Activated naive CD4-positive, alpha-beta T cell treated with anti-CD3 and anti-CD28 coated beads, Interleukin-2, amount 10 ng/mL, durations not matched to agents 7 days and 5 days (primary cell): ENCODE measurements at regions not wholly inside any gene's neighbourhood (a gene's known extent, or its start where the extent isn't known, plus 50 kb on each side); places are given as distances from the start of the nearest gene placed in this dataset.
"Not testable (repeated sequence)": the region's sequence is repeated elsewhere in the genome, so short reads cannot be mapped to it uniquely, and the experiment has no call there.

Experiments
- CTCF ChIA-PET: fragments of 350-600 bp; sonication (Branson Sonifier 250); formaldehyde crosslinking; loops from one replicate; lab custom pipeline; 2021; ENCODE audit warnings: antibody characterized with exemption; lab: Charles Lee
- DNase-seq: peaks from one replicate; pipeline ENCODE4 v3.0.0-alpha.2; 2020
- H3K27ac Mint-ChIP-seq: one replicate; pipeline ENCODE4 v1.8.0; 2021; ENCODE audit warnings: mild to moderate bottlenecking, moderate library complexity, mixed read lengths
- H3K27me3 Mint-ChIP-seq: one replicate; pipeline ENCODE4 v1.8.0; 2021; ENCODE audit warnings: mild to moderate bottlenecking, mixed read lengths
- H3K36me3 Mint-ChIP-seq: one replicate; pipeline ENCODE4 v1.8.0; 2021; ENCODE audit warnings: mixed read lengths
- H3K4me1 Mint-ChIP-seq: one replicate; pipeline ENCODE4 v1.8.0; 2021; ENCODE audit warnings: mixed read lengths
- H3K4me3 Mint-ChIP-seq: one replicate; pipeline ENCODE4 v1.8.0; 2021; ENCODE audit warnings: mild to moderate bottlenecking, moderate library complexity, mixed read lengths
- H3K9me3 Mint-ChIP-seq: one replicate; pipeline ENCODE4 v1.8.0; 2021; ENCODE audit warnings: mixed read lengths

GRCh38 chr12:22797701-22798100, 172.7 kb downstream of the ETNK1 start:
- no peaks in the 10 kb centered on the region for H3K4me1 Mint-ChIP-seq
- CTCF ChIA-PET = no interaction called here
- H3K36me3 Mint-ChIP-seq = no peaks in the 10 kb centered on the region
- H3K4me3 Mint-ChIP-seq = no peak overlapping the region
- H3K27me3 Mint-ChIP-seq = no peaks in the 10 kb centered on the region
- DNase-seq = no peak
- no peak overlapping the region for H3K27ac Mint-ChIP-seq
- no peaks in the 10 kb centered on the region for H3K9me3 Mint-ChIP-seq

- no peak for DNase-seq
- no peak overlapping the region for H3K4me3 Mint-ChIP-seq
- H3K4me1 Mint-ChIP-seq = no peaks in the 10 kb centered on the region
- CTCF ChIA-PET = no interaction called here
- no peaks in the 10 kb centered on the region for H3K9me3 Mint-ChIP-seq
- H3K36me3 Mint-ChIP-seq = no peaks in the 10 kb centered on the region
- H3K27ac Mint-ChIP-seq = no peak overlapping the region
- no peaks in the 10 kb centered on the region for H3K27me3 Mint-ChIP-seq
Measured at GRCh38 chr12:22798116-22798515, 173.1 kb downstream of the ETNK1 start.

GRCh38 chr12:22799503-22799902, 174.5 kb downstream of the ETNK1 start:
- H3K4me3 Mint-ChIP-seq = no peak overlapping the region
- no peaks in the 10 kb centered on the region for H3K4me1 Mint-ChIP-seq
- H3K27ac Mint-ChIP-seq = no peak overlapping the region
- CTCF ChIA-PET = no interaction called here
- no peaks in the 10 kb centered on the region for H3K9me3 Mint-ChIP-seq
- H3K36me3 Mint-ChIP-seq = no peaks in the 10 kb centered on the region
- no peaks in the 10 kb centered on the region for H3K27me3 Mint-ChIP-seq
- no peak for DNase-seq

GRCh38 chr12:22800332-22800731, 175.4 kb downstream of the ETNK1 start:
- DNase-seq = no peak
- Mint-ChIP-seq H3K9me3 (no peaks in the 10 kb centered on the region), H3K27me3 (no peaks in the 10 kb centered on the region), H3K36me3 (no peaks in the 10 kb centered on the region), H3K27ac (no peak overlapping the region), H3K4me1 (no peaks in the 10 kb centered on the region), H3K4me3 (no peak overlapping the region)
- CTCF ChIA-PET = no interaction called here

- Mint-ChIP-seq H3K4me3 (no peak overlapping the region), H3K27ac (no peak overlapping the region), H3K27me3 (peaks cover 6% of the 10 kb centered on the region), H3K4me1 (no peaks in the 10 kb centered on the region), H3K36me3 (no peaks in the 10 kb centered on the region), H3K9me3 (no peaks in the 10 kb centered on the region)
- CTCF ChIA-PET = no interaction called here
- no peak for DNase-seq
Measured at GRCh38 chr12:22802883-22803630, 178.1 kb downstream of the ETNK1 start.

- Mint-ChIP-seq H3K4me3 (no peak overlapping the region), H3K36me3 (no peaks in the 10 kb centered on the region), H3K27me3 (peaks cover 6% of the 10 kb centered on the region), H3K9me3 (no peaks in the 10 kb centered on the region), H3K27ac (no peak overlapping the region), H3K4me1 (no peaks in the 10 kb centered on the region)
- DNase-seq = no peak
- CTCF ChIA-PET = no interaction called here
Measured at GRCh38 chr12:22803725-22804124, 178.8 kb downstream of the ETNK1 start.

GRCh38 chr12:22808860-22809259, 183.9 kb downstream of the ETNK1 start:
- CTCF ChIA-PET = no interaction called here
- Mint-ChIP-seq H3K27me3 (peaks cover 9% of the 10 kb centered on the region), H3K4me1 (no peaks in the 10 kb centered on the region), H3K27ac (no peak overlapping the region), H3K4me3 (no peak overlapping the region), H3K36me3 (no peaks in the 10 kb centered on the region), H3K9me3 (no peaks in the 10 kb centered on the region)
- DNase-seq = no peak

GRCh38 chr12:22810036-22810435, 185.1 kb downstream of the ETNK1 start:
- CTCF ChIA-PET = no interaction called here
- no peak overlapping the region for H3K4me3 Mint-ChIP-seq
- no peak overlapping the region for H3K27ac Mint-ChIP-seq
- H3K9me3 Mint-ChIP-seq = no peaks in the 10 kb centered on the region
- peaks cover 9% of the 10 kb centered on the region for H3K27me3 Mint-ChIP-seq
- no peak for DNase-seq
- H3K36me3 Mint-ChIP-seq = no peaks in the 10 kb centered on the region
- H3K4me1 Mint-ChIP-seq = no peaks in the 10 kb centered on the region

- H3K27ac Mint-ChIP-seq = no peak overlapping the region
Measured at GRCh38 chr12:22812531-22812930, 187.6 kb downstream of the ETNK1 start.

GRCh38 chr12:22821985-22822384, 197.0 kb downstream of the ETNK1 start:
- Mint-ChIP-seq H3K27ac (no peak overlapping the region), H3K27me3 (no peaks in the 10 kb centered on the region), H3K36me3 (no peaks in the 10 kb centered on the region), H3K4me3 (no peak overlapping the region), H3K4me1 (no peaks in the 10 kb centered on the region), H3K9me3 (no peaks in the 10 kb centered on the region)
- CTCF ChIA-PET = no interaction called here
- DNase-seq = no peak

More at GRCh38 chr12:22812531-22812930, 187.6 kb downstream of the ETNK1 start:
- CTCF ChIA-PET = no interaction called here
- no peaks in the 10 kb centered on the region for H3K4me1 Mint-ChIP-seq
- peaks cover 8% of the 10 kb centered on the region for H3K27me3 Mint-ChIP-seq
- no peak overlapping the region for H3K4me3 Mint-ChIP-seq
- no peaks in the 10 kb centered on the region for H3K9me3 Mint-ChIP-seq
- no peak for DNase-seq
- H3K36me3 Mint-ChIP-seq = no peaks in the 10 kb centered on the region

GRCh38 chr12:22826026-22826425, 201.1 kb downstream of the ETNK1 start:
- H3K4me1 Mint-ChIP-seq = no peaks in the 10 kb centered on the region
- no peak overlapping the region for H3K27ac Mint-ChIP-seq
- no peaks in the 10 kb centered on the region for H3K27me3 Mint-ChIP-seq
- H3K36me3 Mint-ChIP-seq = no peaks in the 10 kb centered on the region
- H3K4me3 Mint-ChIP-seq = no peak overlapping the region
- CTCF ChIA-PET = no interaction called here
- no peak for DNase-seq
- peaks cover 6% of the 10 kb centered on the region for H3K9me3 Mint-ChIP-seq

- H3K9me3 Mint-ChIP-seq, H3K27ac Mint-ChIP-seq, H3K4me1 Mint-ChIP-seq, DNase-seq, H3K27me3 Mint-ChIP-seq, H3K36me3 Mint-ChIP-seq, H3K4me3 Mint-ChIP-seq, CTCF ChIA-PET: not testable (repeated sequence)
Measured at GRCh38 chr12:22826446-22826981, 201.5 kb downstream of the ETNK1 start.

GRCh38 chr12:22828066-22828465, 203.1 kb downstream of the ETNK1 start:
- Mint-ChIP-seq H3K27me3 (no peaks in the 10 kb centered on the region), H3K36me3 (no peaks in the 10 kb centered on the region), H3K9me3 (peaks cover 6% of the 10 kb centered on the region), H3K4me1 (no peaks in the 10 kb centered on the region), H3K27ac (no peak overlapping the region), H3K4me3 (no peak overlapping the region)
- CTCF ChIA-PET = no interaction called here
- DNase-seq = no peak

GRCh38 chr12:22835431-22835830, 210.5 kb downstream of the ETNK1 start:
- no peaks in the 10 kb centered on the region for H3K27me3 Mint-ChIP-seq
- no peak for DNase-seq
- H3K4me1 Mint-ChIP-seq = no peaks in the 10 kb centered on the region
- no peak overlapping the region for H3K27ac Mint-ChIP-seq
- H3K4me3 Mint-ChIP-seq = no peak overlapping the region
- no peaks in the 10 kb centered on the region for H3K36me3 Mint-ChIP-seq
- CTCF ChIA-PET = no interaction called here
- H3K9me3 Mint-ChIP-seq = peaks cover 2% of the 10 kb centered on the region

- no peaks in the 10 kb centered on the region for H3K36me3 Mint-ChIP-seq
- H3K27me3 Mint-ChIP-seq = peaks cover 14% of the 10 kb centered on the region
- no peaks in the 10 kb centered on the region for H3K9me3 Mint-ChIP-seq
Measured at GRCh38 chr12:22850185-22850584, 225.2 kb downstream of the ETNK1 start.

More at GRCh38 chr12:22850185-22850584, 225.2 kb downstream of the ETNK1 start:
- Mint-ChIP-seq H3K4me1 (no peaks in the 10 kb centered on the region), H3K4me3 (no peak overlapping the region), H3K27ac (no peak overlapping the region)
- CTCF ChIA-PET = no interaction called here
- no peak for DNase-seq
